Suppressor macrophage treated with lipopolysaccharide for 1 hour (primary cell): ENCODE measurements at regions not wholly inside any gene's neighbourhood (a gene's known extent, or its start where the extent isn't known, plus 50 kb on each side); places are given as distances from the start of the nearest gene placed in this dataset.

Experiments
- DNase-seq, 3 donors: peaks; one replicate each; pipeline ENCODE4 v3.0.0-alpha.2; 2020 to 2022

DNA sequence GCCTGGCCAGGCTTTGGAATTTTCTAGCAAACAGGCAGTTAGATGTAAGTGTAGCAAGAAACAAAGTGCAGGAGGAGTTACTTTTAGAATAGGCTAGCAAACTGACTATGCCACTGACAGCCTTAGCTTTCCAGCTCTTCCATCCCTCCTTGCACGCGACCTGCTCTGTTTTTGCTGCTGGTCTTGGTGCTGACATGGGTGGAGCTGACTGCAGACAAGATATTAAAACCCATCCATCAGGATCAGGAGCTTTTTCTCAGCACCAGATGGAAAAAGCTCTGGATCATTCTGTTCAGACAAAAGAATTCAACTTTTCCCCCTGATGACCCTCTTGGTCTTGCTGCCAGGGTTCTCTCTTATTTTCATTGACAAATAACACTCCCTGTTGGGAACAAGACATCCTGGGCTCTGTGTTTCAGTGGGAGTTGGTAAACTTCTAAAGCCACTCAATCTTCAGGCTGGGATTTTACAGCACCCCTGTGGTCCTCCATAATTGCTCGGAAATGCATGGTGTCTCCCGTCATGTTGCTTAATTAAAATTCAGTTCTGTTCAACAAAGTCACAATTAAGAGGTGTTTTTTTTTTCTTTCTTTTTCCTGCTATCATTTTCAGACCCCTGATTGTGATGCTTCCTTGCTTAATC, 240.0 kb upstream of the LARGE1 start:
- DNase-seq, result no peak

- no peak for DNase-seq
Measured at GRCh38 chr22:34161431-34162123, 241.3 kb upstream of the LARGE1 start.

DNA sequence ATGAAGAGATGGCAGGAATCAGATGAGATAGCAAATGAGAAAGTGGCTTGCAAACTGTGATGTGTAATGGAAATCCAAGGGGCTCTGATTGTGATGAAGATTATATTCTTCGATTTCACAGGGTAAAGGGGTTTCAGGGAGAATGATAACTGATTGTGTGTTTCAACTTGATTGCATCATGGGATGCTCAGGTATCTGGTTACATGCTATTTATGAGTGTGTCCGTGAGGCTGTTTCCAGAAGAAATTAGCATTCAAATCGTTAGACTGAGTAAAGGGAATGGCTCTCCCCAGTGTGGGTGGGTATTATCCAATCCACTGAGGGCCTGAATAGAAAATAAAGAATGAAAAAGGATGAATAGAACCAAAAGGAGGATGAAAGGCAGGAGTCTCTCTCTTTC, 278.7 kb upstream of the LARGE1 start:
- no peak for DNase-seq

GRCh38 chr22:34210301-34210700, 290.0 kb upstream of the LARGE1 start:
- DNase-seq, result no peak

- no peak for DNase-seq
Measured at GRCh38 chr22:34214372-34214771, 294.1 kb upstream of the LARGE1 start.

- DNase-seq, result no peak
Measured at GRCh38 chr22:34225278-34225677, 305.0 kb upstream of the LARGE1 start.

DNA sequence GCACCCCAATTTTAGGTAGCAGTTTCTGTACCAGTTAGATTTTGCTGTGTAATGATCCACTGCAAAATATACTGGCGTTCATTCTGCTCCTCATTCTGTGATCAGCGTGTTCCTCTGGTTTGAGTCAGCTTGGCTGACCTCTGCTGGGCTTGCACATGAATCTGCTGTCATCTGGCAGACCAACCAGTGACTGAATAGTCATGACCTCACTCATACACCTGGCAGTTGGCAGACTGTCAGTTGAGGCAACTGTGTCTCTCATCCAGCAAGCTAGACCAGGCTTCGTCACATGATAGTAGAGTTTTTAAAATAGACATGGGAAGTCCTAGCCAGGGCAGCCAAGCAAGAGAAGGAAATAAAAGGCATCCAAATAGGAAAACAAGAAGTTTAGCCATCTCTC, 316.3 kb upstream of the LARGE1 start:
- no peak for DNase-seq

DNA sequence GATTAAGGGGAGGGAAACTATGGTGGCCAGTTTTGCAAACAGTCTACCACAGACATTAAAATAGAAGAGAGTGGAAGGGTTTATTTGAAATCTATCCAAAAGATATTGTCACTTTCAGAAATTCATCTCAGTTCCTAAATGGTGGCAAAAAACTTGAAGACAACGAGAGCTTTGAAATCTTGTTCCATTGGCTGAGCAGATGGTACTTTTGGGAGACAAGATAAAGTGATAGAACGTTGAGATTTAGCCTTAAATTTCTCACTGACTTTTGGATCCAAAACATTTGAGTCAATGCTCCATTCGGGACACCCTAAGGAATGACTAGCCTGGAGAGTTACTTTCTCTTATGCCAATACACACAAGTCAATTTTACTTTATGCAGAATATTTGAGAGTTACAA, 319.1 kb upstream of the LARGE1 start:
- DNase-seq, result no peak

DNA sequence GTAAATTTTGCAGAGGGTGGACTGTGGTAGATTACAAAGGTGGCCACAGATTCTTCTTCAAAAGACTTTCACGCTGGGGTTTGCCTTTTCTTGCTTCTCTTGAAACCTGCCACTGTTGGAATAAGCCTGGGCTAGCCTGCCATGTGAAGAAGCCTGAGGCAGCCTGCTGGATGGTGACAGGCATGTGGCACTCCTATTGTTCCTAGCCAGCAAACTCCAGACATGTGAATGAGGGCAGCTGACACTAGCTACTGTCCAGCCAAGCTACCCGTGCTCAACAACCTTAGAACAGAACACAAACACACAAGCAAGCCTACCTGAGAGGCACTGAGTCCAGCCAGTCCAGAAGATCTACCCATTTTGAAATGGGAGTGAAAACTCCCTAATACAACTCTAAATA, 322.7 kb upstream of the LARGE1 start:
- no peak for DNase-seq

DNA sequence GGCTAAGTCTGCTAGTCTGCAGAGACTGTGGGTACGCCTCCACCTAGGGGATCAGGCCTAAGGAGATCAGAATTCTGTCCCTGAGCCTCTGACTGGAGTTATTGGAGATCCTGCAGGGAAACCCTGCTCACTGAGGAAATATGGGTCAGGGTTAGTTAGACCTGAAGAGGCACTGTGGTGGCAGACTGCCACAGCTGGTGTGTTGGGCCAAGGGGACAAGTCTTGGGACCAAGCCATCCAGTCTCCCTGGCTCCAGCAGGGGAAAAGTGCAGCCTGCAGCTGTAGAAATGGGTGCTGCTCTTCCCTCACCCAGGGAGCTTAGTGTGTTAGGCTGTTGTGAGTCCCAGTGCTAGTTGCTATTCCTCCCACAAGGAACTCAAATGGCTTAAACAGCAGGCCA, 334.8 kb upstream of the LARGE1 start:
- DNase-seq, result no peak

DNA sequence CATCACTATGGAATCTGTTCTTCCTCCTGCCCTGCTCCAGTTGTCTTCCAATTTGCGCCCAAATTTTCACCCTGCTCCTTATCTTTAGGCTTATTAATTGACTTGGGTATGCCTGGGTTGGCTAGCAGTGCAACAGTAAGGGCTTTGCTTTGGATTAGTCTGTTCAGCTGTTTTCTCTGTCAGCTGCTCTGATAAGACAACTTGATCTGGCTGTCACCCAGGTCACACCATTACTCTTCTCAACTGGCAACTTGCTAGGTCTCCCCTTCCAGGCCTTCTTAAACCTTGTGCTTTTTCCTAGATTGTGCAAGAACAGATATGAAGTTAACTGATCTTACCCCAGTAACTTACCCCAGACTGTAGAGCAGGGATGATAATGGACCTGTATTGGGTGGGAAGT, 357.8 kb upstream of the LARGE1 start:
- DNase-seq, result no peak

GRCh38 chr22:34281738-34282137, 361.5 kb upstream of the LARGE1 start:
- no peak for DNase-seq

GRCh38 chr22:34283844-34284243, 363.6 kb upstream of the LARGE1 start:
- DNase-seq, result no peak

GRCh38 chr22:34293324-34293723, 373.0 kb upstream of the LARGE1 start:
- DNase-seq, result no peak

DNA sequence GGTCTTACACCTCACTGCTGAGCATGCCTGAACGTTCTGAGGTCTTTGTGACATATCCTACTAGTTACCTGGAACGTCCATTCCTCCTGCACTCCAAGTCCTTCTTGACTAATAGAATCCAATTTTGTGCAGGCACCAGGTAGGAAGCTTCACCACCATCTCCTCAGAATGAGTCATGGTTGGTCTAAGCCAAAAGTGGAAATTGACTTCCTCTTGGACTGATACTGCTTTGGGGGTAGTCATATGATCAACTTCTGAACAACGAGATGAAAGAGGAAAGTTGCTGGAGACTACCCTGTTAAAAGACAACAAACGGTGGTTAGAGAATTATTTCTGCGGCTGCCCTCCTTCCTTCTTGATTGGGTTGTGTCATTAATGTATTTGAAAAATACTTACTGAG, 374.2 kb upstream of the LARGE1 start:
- no peak for DNase-seq

DNA sequence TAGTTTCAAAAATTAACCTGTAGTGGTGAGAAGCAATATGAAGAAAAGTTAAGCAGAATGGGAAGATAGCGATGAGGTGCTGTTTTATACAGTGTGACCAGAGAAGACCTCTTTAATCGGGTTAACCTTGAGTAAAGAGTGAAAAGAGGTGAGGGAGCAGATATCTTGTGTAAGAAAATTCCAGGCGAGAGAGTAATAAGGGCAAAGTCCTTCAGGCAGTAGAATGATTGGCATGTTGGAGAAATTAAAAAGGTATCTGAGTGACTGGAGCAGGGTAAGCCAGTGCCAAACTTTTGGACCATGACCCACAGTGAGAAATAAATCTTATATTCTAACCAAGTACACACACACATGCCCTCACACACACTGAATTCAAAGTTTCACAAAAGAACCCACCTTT, 374.7 kb upstream of the LARGE1 start:
- DNase-seq, result no peak

- DNase-seq, result no peak
Measured at GRCh38 chr22:34296461-34296860, 376.2 kb upstream of the LARGE1 start.

DNA sequence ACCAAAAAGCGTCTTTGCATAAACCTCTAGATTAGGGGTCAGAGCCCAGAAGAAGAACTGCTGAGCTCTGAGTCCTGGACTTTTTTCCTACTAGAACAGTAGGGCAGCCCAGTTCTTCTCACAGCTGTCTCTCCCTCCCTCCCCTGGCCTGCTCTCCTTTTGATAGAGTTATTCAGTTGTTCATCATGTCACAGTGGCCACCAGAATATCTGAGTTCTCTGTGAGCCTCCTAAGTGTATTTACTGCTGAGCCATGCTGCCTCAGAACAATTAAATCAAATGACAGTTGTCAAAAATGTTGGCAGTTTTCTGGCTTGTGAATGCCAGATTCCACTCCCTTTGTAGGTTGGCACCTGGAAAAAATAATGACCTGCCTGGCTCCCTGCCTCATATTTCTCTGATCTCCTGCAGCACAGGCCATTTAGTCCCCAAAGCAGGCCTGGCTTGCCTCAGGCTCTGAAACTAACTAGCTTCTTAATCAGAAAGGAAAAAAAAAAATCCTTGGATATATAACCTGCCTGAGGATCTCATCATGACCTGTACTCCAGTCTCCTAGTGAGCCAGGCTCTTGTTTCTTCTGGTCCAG, 377.4 kb upstream of the LARGE1 start:
- no peak for DNase-seq

DNA sequence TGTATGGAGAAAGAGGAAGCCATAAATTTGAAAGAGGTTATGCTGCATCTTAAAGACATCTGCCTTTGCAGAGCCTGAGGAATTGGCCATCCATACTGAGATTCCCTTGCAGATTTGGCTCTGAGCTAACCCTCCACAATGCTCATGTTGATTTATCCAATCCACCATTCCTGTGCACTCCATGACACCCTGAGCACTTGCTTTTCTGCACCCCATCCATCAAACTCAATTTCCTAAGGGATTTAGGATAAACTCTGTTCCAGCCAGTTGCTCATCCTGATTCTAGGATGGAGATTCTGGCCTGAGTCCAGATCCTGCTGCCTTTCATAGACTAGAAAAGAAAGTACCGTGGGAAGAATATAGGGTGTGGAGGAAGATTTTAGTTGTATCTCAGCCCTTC, 379.2 kb upstream of the LARGE1 start:
- DNase-seq, result no peak

GRCh38 chr22:34301569-34301968, 381.3 kb upstream of the LARGE1 start:
- no peak for DNase-seq

- no peak for DNase-seq
Measured at GRCh38 chr22:34303656-34304055, 383.4 kb upstream of the LARGE1 start.

DNA sequence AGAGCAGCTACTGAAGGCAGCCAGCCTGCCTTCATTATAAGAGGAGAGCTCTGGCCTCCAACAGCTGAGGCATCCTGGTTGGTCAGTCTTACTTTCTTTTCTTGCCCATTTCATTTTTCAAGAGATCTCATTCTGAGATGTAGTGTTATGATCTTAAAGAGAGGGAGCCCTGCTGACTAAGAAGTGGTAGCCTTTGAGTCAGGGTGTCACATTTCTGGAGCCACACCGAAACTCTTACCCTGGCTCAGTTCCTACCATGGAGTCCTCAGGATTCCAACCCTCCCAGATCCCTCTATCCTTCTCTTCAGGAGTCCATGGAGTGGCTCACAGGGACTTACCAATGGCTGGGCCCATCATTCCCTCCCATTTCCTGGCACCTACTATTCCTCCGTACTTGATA, 386.1 kb upstream of the LARGE1 start:
- no peak for DNase-seq

GRCh38 chr22:34308101-34308500, 387.8 kb upstream of the LARGE1 start:
- no peak for DNase-seq

DNA sequence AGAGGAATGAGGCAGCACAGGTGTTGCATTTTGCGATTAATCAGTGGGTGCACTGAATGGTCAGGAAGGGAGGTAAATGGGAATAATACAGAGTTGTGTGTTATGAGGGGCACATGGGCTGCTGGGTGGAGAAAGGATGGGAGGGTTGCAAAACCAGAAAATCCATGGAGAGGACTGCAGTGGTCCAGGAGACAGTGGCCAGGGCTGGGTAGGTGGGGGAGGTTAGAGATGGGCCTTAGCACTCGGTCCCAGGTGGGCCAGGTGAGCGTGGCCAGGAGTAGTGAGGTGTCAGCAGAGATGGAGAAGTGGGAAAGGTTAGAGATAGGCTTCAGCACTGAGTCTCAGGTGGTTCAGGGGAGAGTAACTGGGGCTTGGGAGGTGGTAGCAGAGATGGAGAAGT, 399.1 kb upstream of the LARGE1 start:
- no peak for DNase-seq

DNA sequence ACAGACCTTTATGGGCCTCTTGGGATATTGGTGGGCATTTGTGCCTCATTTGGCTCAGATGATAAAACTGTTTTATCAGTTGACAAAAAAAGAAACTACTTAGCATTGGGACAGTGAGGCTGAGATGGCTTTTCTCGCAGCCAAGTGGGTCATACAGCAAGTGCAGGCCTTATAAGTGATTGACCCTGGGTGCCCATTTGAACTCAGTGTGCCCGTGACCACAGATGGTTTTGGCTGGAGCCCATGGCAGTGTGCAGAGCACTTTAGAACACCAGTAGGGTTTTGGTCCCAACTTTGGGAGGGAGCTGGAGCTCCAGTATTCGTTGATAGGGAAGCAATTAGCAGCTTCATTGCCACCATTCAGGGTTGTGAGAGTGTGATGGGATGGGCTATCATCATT, 404.5 kb upstream of the LARGE1 start:
- DNase-seq, result no peak
